Psoas muscle (tissue), 7 donors: ENCODE measurements at regions not wholly inside any gene's neighbourhood (a gene's known extent, or its start where the extent isn't known, plus 50 kb on each side); places are given as distances from the start of the nearest gene placed in this dataset.

Source experiments
- ATAC-seq, 4 donors: fragments of 200-7000 bp; cut with Tn5 transposase; one replicate each; pipeline ENCODE4 v1.9.1; 2020; ENCODE audit warnings: moderate library complexity in 3 of 4, mild to moderate bottlenecking in 2 of 4
- DNase-seq, 2 donors: peaks; one replicate each; pipeline ENCODE4 v3.0.0-alpha.2; 2020
- H3K27ac ChIP-seq: fragments of 200-600 bp; one replicate; pipeline ENCODE4 v1.8.0; 2022
- H3K27me3 ChIP-seq, 3 donors: fragments of 200-600 bp in 1 of 3; one replicate each; pipeline versions ENCODE4 v1.6.1 to v1.8.0; 2013 to 2022; ENCODE audit warnings: low read length in 2 of 3, mild to moderate bottlenecking in 2 of 3, moderate library complexity in 1 of 3; ENCODE audit not compliant: insufficient read depth in 3 of 3
- H3K36me3 ChIP-seq, 2 donors: fragments of 200-600 bp in 1 of 2; one replicate each; pipeline versions ENCODE4 v1.6.1 to v1.8.0; 2013 to 2022; ENCODE audit warnings: low read depth in 1 of 2, mild to moderate bottlenecking in 1 of 2, moderate library complexity in 1 of 2; ENCODE audit not compliant: insufficient read depth in 1 of 2
- H3K4me1 ChIP-seq: fragments of 200-600 bp; one replicate; pipeline ENCODE4 v1.8.0; 2022
- H3K4me3 ChIP-seq: fragments of 200-600 bp; one replicate; pipeline ENCODE4 v1.8.0; 2022; ENCODE audit warnings: mild to moderate bottlenecking
- H3K9me3 ChIP-seq: fragments of 200-600 bp; one replicate; pipeline ENCODE4 v1.8.0; 2022
- WGBS, 3 donors: extraction: QIAGEN DNeasy Blood & Tissue Kit; methylation state at CpG; one replicate each; pipeline versions ENCODE4 v1.1.6 to v1.1.7; 2013; 5-methylcytosine and 5-hydroxymethylcytosine counted together
- intact Hi-C, 2 donors: fragments of 100-400 bp; cut with DNase I; formaldehyde crosslinking; loops; one replicate each; pipeline versions ENCODE4 v1.11.0 to v1.14.2; 2022
- TF ChIP-seq, protein P1 (sequence below): fragments of 200-600 bp; IDR thresholded peaks from one replicate; pipeline ENCODE4 v1.8.0; 2022; ENCODE audit warnings: antibody characterized with exemption
- donor health status: healthy with polysubstance abuse.
- donor health status: DM: no; HTN: no; CAD: no; lungs with moderate emphysema.
- donor health status: Bipolar disorder and iron deficiency.
- donor health status: healthy.
- donor health status: DM: yes; HTN: yes; CAD: no.
- donor health status: DM: no; HTN: no; CAD: no.
- donor health status: DM: yes; HTN: yes; CAD: no.

DNA sequence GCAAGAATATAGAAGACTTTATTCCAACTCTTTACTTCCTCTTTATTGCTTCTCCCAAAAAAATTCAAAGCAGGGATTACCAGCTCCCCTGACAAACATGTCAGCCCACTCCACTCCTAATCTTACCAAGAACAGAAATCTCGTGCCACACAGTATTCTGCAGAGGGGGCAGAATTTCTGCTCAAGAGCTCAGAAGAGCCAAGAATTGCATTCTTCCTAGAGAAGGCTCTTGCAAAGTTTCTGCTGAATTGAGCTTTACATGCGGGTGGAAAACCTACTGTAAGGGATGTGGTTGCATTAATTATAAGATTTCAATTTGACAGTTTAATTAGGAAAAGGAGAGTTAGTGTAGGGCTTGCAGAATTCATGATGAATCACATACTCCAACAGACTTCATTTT, 428.5 kb downstream of the CETN3 start:
- DNase-seq, result no peak
- WGBS, 3 donors, result 70 to 83% (median 77%) methylated on average over 2 of the region's 2 CpGs
- H3K27me3 ChIP-seq, result no peaks in the 10 kb centered on the region
- no peaks in the 10 kb centered on the region for H3K36me3 ChIP-seq
- intact Hi-C loops, result no loop called here
- no peak overlapping the region for H3K27ac ChIP-seq
- TF ChIP-seq, protein P1, sequence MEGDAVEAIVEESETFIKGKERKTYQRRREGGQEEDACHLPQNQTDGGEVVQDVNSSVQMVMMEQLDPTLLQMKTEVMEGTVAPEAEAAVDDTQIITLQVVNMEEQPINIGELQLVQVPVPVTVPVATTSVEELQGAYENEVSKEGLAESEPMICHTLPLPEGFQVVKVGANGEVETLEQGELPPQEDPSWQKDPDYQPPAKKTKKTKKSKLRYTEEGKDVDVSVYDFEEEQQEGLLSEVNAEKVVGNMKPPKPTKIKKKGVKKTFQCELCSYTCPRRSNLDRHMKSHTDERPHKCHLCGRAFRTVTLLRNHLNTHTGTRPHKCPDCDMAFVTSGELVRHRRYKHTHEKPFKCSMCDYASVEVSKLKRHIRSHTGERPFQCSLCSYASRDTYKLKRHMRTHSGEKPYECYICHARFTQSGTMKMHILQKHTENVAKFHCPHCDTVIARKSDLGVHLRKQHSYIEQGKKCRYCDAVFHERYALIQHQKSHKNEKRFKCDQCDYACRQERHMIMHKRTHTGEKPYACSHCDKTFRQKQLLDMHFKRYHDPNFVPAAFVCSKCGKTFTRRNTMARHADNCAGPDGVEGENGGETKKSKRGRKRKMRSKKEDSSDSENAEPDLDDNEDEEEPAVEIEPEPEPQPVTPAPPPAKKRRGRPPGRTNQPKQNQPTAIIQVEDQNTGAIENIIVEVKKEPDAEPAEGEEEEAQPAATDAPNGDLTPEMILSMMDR, result no peak
- peaks cover 9% of the 10 kb centered on the region for H3K4me1 ChIP-seq
- H3K4me3 ChIP-seq, result no peak overlapping the region
- no peak for ATAC-seq
- no peaks in the 10 kb centered on the region for H3K9me3 ChIP-seq

DNA sequence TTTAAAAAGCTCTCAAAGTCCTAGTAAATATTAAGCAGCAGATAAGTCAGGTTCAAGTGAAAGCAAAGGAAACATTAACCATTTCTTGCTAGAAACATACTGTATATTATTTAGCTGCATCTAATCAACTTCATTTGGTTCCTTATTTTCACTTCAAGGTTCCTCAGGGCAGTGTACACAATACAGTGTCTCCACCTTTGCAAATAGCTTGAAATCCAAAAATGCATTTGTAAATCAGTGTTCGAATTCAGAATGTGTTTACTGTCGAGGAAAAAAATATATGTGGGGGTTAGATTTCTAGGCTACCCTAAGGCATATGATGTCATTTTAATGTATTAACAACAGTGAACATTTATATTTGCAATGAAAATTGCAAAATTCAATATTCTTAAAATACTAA, 436.0 kb downstream of the CETN3 start:
- DNase-seq, result no peak
- Histone ChIP-seq H3K4me3 (no peak overlapping the region), H3K9me3 (no peaks in the 10 kb centered on the region), H3K4me1 (no peaks in the 10 kb centered on the region), H3K27me3 (no peaks in the 10 kb centered on the region), H3K27ac (no peak overlapping the region), H3K36me3 (no peaks in the 10 kb centered on the region)
- TF ChIP-seq, protein P1, result no peak
- 87 to 97% (median 92%) methylated on average over 2 of the region's 2 CpGs for WGBS, 3 donors
- no peak for ATAC-seq
- intact Hi-C loops, result no loop called here

DNA sequence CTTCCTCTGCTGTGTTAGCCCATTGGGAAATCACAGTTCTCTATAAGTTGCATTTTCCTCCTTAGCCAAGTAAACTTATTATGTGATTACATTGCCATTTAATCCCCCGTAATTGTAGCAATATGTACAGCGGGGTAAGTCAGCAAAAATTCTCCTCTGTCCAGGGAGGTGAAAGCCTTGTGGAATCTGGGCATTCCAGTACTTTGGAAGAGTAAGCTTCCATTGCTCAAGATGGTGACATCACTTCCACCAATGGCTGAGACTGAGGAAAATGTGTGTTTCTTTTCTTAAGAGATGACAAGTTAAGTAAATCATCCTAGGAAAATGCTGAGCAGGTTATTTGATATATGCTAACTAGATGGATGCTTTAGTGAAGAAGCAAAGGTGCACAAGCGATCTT, 436.7 kb downstream of the CETN3 start:
- intact Hi-C loops, result no loop called here
- DNase-seq (no peak), ATAC-seq (no peak)
- no peaks in the 10 kb centered on the region for H3K27me3 ChIP-seq
- TF ChIP-seq, protein P1, result no peak
- H3K4me1 ChIP-seq, result no peaks in the 10 kb centered on the region
- H3K36me3 ChIP-seq, result no peaks in the 10 kb centered on the region
- H3K9me3 ChIP-seq, result no peaks in the 10 kb centered on the region
- no peak overlapping the region for H3K4me3 ChIP-seq
- H3K27ac ChIP-seq, result no peak overlapping the region
- WGBS, 3 donors, result 91 to 94% (median 92%) methylated on average over 3 of the region's 3 CpGs

DNA sequence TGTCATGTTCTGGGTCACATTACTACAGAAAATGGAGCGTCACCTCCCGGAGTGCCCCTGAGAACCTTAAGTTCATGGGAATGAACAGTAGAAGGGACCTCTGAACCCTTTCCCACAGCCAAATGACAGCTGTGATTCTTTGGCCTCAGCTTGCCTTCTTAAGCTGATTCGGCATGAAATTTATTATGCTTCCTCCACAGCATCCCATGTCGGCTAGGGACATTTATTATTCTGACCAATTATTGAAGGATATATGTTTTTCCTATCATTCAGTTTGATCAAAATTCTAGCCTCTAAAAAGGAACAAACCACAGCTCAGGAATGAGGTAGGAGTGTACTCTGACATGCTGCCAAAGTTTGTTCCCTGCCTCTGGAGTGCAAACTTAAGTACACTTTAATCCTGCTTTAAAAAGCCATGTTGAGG, 440.6 kb downstream of the CETN3 start:
- no peak overlapping the region for H3K4me3 ChIP-seq
- ATAC-seq (peak in 1 of 4 donors; percentile 43), DNase-seq (no peak)
- H3K36me3 ChIP-seq, result no peaks in the 10 kb centered on the region
- H3K4me1 ChIP-seq, result no peaks in the 10 kb centered on the region
- no peaks in the 10 kb centered on the region for H3K9me3 ChIP-seq
- 20 to 45% (median 34%) methylated on average over 4 of the region's 4 CpGs for WGBS, 3 donors
- no peaks in the 10 kb centered on the region for H3K27me3 ChIP-seq
- TF ChIP-seq, protein P1, result no peak
- intact Hi-C loops, result no loop called here
- no peak overlapping the region for H3K27ac ChIP-seq

DNA sequence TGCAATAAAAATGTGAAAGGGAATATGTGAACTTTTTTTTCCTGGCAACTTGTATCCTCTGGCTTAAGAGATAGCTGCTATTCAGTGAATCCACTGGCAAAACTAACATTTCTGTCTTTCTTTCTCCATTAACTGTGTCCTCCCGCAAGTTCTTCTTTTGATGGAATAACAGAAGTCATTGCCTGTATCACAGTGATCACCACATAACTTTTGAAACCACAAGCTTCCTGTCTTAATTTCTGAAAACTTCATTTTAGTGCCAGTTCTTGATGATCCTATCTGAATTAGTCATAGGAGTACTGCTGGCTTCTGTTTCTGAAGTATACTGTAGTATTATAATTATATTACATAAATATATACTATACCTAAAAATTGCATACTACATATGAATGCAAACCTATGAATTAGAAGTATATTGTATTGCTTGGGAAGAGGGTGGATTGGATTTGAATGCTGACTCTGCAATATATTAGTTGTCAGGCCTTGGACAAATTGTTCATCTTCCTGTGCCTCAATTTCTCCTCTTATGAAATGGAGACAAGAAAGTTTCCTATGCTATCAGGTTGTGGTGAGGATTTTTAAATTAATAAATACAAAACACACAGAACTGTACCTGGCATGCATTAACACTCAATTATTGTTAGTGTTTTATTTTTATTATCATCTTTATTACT, 441.6 kb downstream of the CETN3 start:
- WGBS, 3 donors, result 59 to 79% (median 63%) methylated on average over 1 of the region's 1 CpG
- Histone ChIP-seq H3K36me3 (no peaks in the 10 kb centered on the region), H3K27ac (no peak overlapping the region), H3K4me1 (no peaks in the 10 kb centered on the region), H3K4me3 (no peak overlapping the region), H3K9me3 (no peaks in the 10 kb centered on the region), H3K27me3 (no peaks in the 10 kb centered on the region)
- DNase-seq (no peak), ATAC-seq (no peak)
- TF ChIP-seq, protein P1, result no peak
- intact Hi-C loops, result no loop called here
